ENCODE measurements at regions not wholly inside any gene's neighbourhood (a gene's known extent, or its start where the extent isn't known, plus 50 kb on each side); places are given as distances from the start of the nearest gene placed in this dataset.

- DNase-seq (ENCODE audit: low read depth, low spot score) = no peak
- TF ChIP-seq CTCF (IDR thresholded peaks at IDR 0.05; ENCODE audit: insufficient read depth, low read length, missing control alignments) = no peak
- CTCF ChIA-PET = interaction anchor here (2.0 kb wide), 1 partner anchor 15 kb away, joined by 7 read pairs; no protein-coding TSS in a partner anchor
- POLR2A ChIA-PET = no interaction called here
- no peak overlapping the region for H3K4me3 ChIP-seq (ENCODE audit: low read depth, low read length)
These were observed 223.2 kb upstream of the C1orf87 start for GRCh38 chr1:60296794-60297193.

- ChIA-PET POLR2A (no interaction called here), CTCF (no interaction called here)
- no peak for DNase-seq (ENCODE audit: low read depth, low spot score)
- TF ChIP-seq CTCF (IDR thresholded peaks at IDR 0.05; ENCODE audit: insufficient read depth, low read length, missing control alignments) = no peak
- H3K4me3 ChIP-seq (ENCODE audit: low read depth, low read length) = no peak overlapping the region
These were observed 218.6 kb upstream of the C1orf87 start for GRCh38 chr1:60292140-60292539.

DNA sequence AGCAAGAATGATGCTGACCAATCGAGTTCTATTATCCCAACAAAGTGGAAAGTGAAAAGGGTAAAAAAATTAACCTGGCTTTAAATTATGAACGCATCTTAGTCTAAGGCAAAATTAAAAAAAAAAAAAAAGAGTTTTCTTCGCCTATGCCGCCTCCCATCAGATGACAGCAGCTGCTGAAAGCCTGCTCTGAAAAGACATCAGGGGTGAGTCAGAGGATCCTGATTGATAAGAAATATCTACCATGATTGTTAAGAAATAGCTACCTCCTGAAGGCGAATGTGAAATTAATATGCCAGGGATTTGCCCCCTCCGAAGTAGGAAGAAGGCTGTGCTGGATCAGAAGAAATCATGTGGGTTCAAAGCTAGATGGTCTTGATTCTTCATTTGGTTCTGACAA, 216.8 kb upstream of the C1orf87 start:
- no peak for DNase-seq (ENCODE audit: low read depth, low spot score)
- POLR2A ChIA-PET = no interaction called here
- TF ChIP-seq CTCF (IDR thresholded peaks at IDR 0.05; ENCODE audit: insufficient read depth, low read length, missing control alignments) = no peak
- CTCF ChIA-PET = interaction anchor here (2.3 kb wide), 1 partner anchor 10 kb away, joined by 12 read pairs; no protein-coding TSS in a partner anchor
- H3K4me3 ChIP-seq (ENCODE audit: low read depth, low read length) = no peak overlapping the region

DNA sequence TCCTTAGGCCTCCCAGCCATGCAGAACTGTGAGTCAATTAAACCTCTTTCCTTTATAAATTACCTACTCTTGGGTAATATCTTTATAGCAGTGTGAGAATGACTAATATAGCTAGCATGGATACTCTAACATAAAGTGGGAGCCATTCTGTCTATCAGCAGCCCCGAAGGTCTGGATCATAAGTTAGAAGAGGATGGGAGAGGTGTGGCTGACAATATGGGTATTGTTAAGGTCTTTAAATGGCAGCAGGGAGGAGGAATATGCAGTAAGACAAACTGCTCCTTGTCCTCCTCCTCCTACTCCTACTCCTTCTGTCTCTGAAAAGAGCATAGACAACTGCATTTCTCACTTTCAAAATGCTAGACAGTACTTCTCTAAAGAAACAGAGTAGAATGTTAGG, 214.0 kb upstream of the C1orf87 start:
- no peak for DNase-seq (ENCODE audit: low read depth, low spot score)
- TF ChIP-seq CTCF (IDR thresholded peaks at IDR 0.05; ENCODE audit: insufficient read depth, low read length, missing control alignments) = no peak
- CTCF ChIA-PET = no interaction called here
- H3K4me3 ChIP-seq (ENCODE audit: low read depth, low read length) = no peak overlapping the region
- POLR2A ChIA-PET = no interaction called here

DNA sequence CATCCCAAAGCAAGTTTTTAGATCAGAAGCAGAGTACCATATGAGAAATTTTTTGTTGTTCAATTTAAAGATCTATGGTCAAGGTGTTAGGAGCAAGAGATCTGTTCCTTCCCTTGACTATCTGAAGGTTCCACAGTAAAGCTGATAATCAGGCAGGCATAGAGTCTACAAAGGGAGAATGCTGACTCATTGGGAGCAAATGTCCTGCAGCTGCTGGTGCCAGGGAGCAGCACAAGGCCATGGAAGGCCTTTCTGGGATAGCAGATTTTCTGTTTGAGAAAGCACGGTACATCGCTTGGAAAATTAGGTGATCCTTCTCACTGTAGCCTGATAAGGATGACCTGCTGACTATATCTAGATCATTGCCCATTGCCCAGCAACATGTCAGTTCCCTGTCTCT, 210.1 kb upstream of the C1orf87 start:
- POLR2A ChIA-PET = no interaction called here
- no peak overlapping the region for H3K4me3 ChIP-seq (ENCODE audit: low read depth, low read length)
- CTCF ChIA-PET = interaction anchor here (1.0 kb wide), 1 partner anchor 481 kb away, joined by 4 read pairs; no protein-coding TSS in a partner anchor
- TF ChIP-seq CTCF (IDR thresholded peaks at IDR 0.05; ENCODE audit: insufficient read depth, low read length, missing control alignments) = no peak
- DNase-seq (ENCODE audit: low read depth, low spot score) = no peak

DNA sequence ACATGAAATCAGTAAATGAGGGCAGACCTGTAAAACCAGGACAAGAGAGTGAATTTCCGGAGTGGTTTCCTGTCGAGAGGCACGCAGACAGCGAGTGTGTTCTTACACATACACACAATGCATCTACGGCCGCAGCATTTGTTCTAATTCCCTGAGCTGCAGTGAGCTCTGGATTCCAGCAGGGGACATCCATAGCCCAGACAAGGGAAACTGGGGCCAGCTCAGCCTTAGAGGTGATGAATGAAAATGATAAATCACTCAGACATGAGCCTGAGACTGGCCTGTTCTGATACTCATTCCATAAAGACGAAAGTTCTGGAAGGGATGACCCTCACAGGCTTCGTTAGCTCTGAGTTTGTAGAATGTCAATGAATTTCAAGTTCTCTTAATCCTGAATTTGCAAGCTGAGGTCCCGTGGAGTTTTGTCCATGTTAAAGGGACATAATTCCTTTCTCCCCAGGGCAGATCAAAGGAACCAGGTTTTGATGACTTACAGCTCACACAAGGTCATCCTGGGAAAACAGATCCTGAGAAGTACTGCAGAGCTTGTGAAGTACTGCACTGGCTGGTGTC, 207.9 kb upstream of the C1orf87 start:
- ChIA-PET CTCF (interaction anchor here (0.6 to 2.4 kb wide), 24 partner anchors 8 to 1572 kb away, joined by 3 to 15 read pairs (median 4); no protein-coding TSS in a partner anchor), POLR2A (no interaction called here)
- no peak for DNase-seq (ENCODE audit: low read depth, low spot score)
- peak; percentile 86 for TF ChIP-seq CTCF (IDR thresholded peaks at IDR 0.05; ENCODE audit: insufficient read depth, low read length, missing control alignments)
- no peak overlapping the region for H3K4me3 ChIP-seq (ENCODE audit: low read depth, low read length)
